ENCODE measurements at regions not wholly inside any gene's neighbourhood (a gene's known extent, or its start where the extent isn't known, plus 50 kb on each side); places are given as distances from the start of the nearest gene placed in this dataset.

GRCh38 chr20:19958928-19959327 is 58.2 kb upstream of the NAA20 start:
- DNase-seq = no peak

GRCh38 chr20:19960745-19961144 is 56.4 kb upstream of the NAA20 start:
- no peak for DNase-seq

- DNase-seq = no peak
Measured at GRCh38 chr20:19961293-19961692, 55.9 kb upstream of the NAA20 start.

- DNase-seq = no peak
Measured at GRCh38 chr20:19962958-19963357, 54.2 kb upstream of the NAA20 start.

GRCh38 chr20:19964289-19965265 is 52.6 kb upstream of the NAA20 start:
- DNase-seq = no peak

- peak; percentile 52 for DNase-seq
Measured at GRCh38 chr20:19966840-19967239, 50.3 kb upstream of the NAA20 start.
